Left lung (tissue), 4 donors: ENCODE measurements at regions not wholly inside any gene's neighbourhood (a gene's known extent, or its start where the extent isn't known, plus 50 kb on each side); places are given as distances from the start of the nearest gene placed in this dataset.

ENCODE experiments used
- ATAC-seq: fragments of 200-7000 bp; cut with Tn5 transposase; one replicate; pipeline ENCODE4 v1.9.1; 2020; ENCODE audit warnings: moderate library complexity
- DNase-seq, 4 donors: peaks; one replicate each; pipeline ENCODE4 v3.0.0-alpha.2; 2013 to 2020
- H3K27ac ChIP-seq, 2 donors: fragments of 200-600 bp; sonication (generic) in 1 of 2; one replicate each; pipeline versions ENCODE4 v1.5.0 to v1.8.0; 2020 to 2021
- H3K27me3 ChIP-seq, 2 donors: fragments of 200-600 bp; sonication (generic) in 1 of 2; one replicate each; pipeline versions ENCODE4 v1.5.0 to v1.8.0; 2020 to 2021
- H3K36me3 ChIP-seq, 2 donors: fragments of 200-600 bp; sonication (generic) in 1 of 2; one replicate each; pipeline versions ENCODE4 v1.5.0 to v1.8.0; 2020 to 2021
- H3K4me1 ChIP-seq, 2 donors: fragments of 200-600 bp; one replicate each; pipeline ENCODE4 v1.8.0; 2021
- H3K4me3 ChIP-seq, 2 donors: fragments of 200-600 bp; sonication (generic) in 1 of 2; one replicate each; pipeline versions ENCODE4 v1.5.0 to v1.8.0; 2020 to 2021; ENCODE audit warnings: mild to moderate bottlenecking in 1 of 2
- H3K9me3 ChIP-seq, 2 donors: fragments of 200-600 bp; sonication (generic) in 1 of 2; one replicate each; pipeline versions ENCODE4 v1.5.0 to v1.8.0; 2020 to 2021
- intact Hi-C, 2 donors: fragments of 100-400 bp; cut with DNase I; formaldehyde crosslinking; loops; one replicate each; pipeline versions ENCODE4 v1.11.2 to v1.14.2; 2022
- TF ChIP-seq, protein P1 (sequence below), 2 donors: fragments of 200-600 bp; sonication (generic) in 1 of 2; IDR thresholded peaks; one replicate each; pipeline versions ENCODE4 v1.5.0 to v1.8.0; 2021; ENCODE audit warnings: antibody characterized with exemption in 2 of 2
- donor health status: DM: no; HTN: yes; CAD: no.
- donor health status: DM: no; HTN: no; CAD: no.

DNA sequence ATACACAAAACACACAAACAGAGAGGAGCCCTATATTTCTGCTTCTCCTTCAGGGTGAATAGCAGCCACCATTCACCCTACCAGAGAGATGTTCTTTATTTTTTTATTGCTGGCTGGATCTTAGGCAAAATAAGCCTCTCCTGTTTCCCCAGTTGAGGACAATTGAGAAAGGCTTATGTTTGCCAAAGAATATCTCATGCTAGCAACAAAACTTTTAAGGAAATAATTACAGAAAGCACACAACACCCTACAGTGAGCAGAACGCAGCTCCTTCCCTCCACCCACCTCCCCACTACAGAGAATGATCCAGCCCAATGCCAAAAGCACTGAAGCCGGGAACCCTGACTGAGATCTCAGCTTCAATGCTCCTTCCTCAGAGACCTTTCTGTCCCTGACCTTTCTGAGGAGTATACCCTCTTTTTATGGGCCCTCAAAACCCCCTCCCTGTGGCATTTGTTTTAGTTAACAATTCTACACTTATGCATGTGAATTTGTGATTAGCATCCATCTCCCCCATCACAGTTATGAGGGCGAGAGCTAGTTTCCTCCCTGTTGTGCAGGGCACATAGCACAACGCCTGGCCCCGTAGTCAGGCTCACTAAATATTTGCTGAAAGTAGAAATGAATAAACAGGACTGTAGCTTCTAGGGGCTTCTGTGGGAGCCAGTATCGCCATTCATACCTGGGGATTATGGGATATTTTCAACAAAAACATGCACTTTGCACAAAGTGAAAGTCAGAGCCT lies 491.6 kb upstream of the CDH4 start:
- H3K4me1 ChIP-seq: no peaks in the 10 kb centered on the region
- H3K4me3 ChIP-seq: no peak overlapping the region
- no peaks in the 10 kb centered on the region for H3K27me3 ChIP-seq
- intact Hi-C loops: no loop called here
- no peak for ATAC-seq
- no peak for DNase-seq
- no peaks in the 10 kb centered on the region for H3K9me3 ChIP-seq
- TF ChIP-seq, protein P1, sequence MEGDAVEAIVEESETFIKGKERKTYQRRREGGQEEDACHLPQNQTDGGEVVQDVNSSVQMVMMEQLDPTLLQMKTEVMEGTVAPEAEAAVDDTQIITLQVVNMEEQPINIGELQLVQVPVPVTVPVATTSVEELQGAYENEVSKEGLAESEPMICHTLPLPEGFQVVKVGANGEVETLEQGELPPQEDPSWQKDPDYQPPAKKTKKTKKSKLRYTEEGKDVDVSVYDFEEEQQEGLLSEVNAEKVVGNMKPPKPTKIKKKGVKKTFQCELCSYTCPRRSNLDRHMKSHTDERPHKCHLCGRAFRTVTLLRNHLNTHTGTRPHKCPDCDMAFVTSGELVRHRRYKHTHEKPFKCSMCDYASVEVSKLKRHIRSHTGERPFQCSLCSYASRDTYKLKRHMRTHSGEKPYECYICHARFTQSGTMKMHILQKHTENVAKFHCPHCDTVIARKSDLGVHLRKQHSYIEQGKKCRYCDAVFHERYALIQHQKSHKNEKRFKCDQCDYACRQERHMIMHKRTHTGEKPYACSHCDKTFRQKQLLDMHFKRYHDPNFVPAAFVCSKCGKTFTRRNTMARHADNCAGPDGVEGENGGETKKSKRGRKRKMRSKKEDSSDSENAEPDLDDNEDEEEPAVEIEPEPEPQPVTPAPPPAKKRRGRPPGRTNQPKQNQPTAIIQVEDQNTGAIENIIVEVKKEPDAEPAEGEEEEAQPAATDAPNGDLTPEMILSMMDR (IDR thresholded peaks at IDR 0.05): no peak
- no peaks in the 10 kb centered on the region for H3K36me3 ChIP-seq
- H3K27ac ChIP-seq: no peak overlapping the region

DNA sequence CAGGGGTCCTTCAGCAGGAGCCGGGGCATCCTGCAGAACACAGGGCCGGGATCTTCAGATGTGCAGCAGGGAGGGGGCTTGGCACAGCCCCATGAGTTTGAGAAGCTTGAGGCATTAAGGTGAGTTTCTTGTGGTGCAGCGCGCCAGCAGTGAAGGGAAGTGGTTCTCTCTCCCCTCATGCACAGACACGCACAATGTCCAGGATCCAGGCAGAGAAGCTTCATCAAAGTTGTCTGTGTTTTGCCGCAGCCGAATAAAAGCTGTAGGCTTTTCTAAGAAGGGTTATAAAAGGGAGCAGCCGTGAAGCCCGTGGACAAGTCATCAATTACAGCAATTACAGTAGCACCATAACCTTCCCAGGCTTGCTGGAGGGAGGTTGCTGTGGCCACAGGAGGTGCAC lies 491.0 kb upstream of the CDH4 start:
- ATAC-seq (no peak), DNase-seq (no peak)
- Histone ChIP-seq H3K9me3 (no peaks in the 10 kb centered on the region), H3K27me3 (no peaks in the 10 kb centered on the region), H3K36me3 (no peaks in the 10 kb centered on the region), H3K27ac (no peak overlapping the region), H3K4me1 (no peaks in the 10 kb centered on the region), H3K4me3 (no peak overlapping the region)
- intact Hi-C loops: no loop called here
- TF ChIP-seq, protein P1 (IDR thresholded peaks at IDR 0.05): no peak

DNA sequence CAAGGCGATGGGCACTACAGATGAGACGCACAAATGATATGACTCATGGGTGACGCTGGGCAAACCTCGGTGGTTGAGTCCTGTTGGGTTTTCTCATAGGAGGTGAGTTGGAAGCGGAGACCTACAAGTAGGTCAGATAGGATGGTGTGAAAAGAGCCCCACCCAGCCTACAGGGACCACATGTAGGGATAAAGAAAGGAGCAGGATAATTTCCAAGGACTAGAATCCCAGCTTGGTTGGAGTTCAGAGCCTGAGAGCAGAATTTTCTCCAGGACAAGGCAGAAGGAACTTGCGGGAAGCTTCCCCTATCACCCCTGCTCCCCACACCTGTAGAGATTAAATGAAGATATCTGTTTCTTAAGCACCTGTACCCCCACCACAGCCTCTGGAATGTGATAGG lies 489.7 kb upstream of the CDH4 start:
- no peak overlapping the region for H3K4me3 ChIP-seq
- ATAC-seq (no peak), DNase-seq (no peak)
- H3K27me3 ChIP-seq: no peaks in the 10 kb centered on the region
- no peaks in the 10 kb centered on the region for H3K36me3 ChIP-seq
- H3K4me1 ChIP-seq: no peaks in the 10 kb centered on the region
- H3K27ac ChIP-seq: no peak overlapping the region
- intact Hi-C loops: no loop called here
- H3K9me3 ChIP-seq: no peaks in the 10 kb centered on the region
- TF ChIP-seq, protein P1 (IDR thresholded peaks at IDR 0.05): no peak

DNA sequence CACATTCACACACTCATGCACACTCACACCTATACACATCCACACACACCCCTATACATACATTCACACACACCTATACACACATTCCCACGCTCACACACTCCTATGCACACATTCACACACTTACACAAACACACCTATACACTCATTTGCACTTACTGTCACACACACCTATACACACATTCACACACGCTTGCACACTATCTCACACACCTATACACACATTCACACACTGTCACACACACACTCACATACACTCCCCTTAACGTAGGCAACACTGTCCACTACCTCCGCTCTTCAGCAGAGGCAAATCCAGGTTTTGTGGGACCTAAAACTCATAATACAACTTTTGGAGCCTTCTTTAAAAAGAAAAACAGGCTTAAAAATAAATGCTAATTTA lies 487.7 kb upstream of the CDH4 start:
- no peaks in the 10 kb centered on the region for H3K4me1 ChIP-seq
- no peak for ATAC-seq
- H3K27me3 ChIP-seq: no peaks in the 10 kb centered on the region
- H3K4me3 ChIP-seq: no peak overlapping the region
- TF ChIP-seq, protein P1 (IDR thresholded peaks at IDR 0.05): no peak
- intact Hi-C loops: no loop called here
- DNase-seq: no peak
- peaks cover 0 to under 1% of the 10 kb centered on the region in 2 donors for H3K9me3 ChIP-seq
- no peak overlapping the region for H3K27ac ChIP-seq
- no peaks in the 10 kb centered on the region for H3K36me3 ChIP-seq

DNA sequence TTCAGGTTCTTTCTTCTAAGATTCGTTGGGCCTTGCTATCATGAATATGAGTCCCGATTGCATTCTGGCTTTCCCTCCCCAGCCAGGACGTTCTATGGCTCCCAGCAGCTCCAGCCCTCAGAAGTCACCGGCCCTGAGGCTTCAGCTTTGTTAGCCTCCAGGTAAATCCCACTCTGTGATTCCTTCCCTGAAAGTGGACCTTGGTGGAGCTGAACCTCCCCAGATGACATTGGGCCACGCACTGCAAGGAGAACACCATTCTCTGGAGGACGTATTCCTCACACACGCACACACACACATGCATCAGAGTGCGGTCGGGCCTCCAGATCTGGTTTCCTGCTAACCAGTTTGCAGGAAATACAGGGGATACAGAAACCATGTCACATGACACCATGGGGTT lies 487.3 kb upstream of the CDH4 start:
- DNase-seq (no peak), ATAC-seq (no peak)
- H3K4me1 ChIP-seq: no peaks in the 10 kb centered on the region
- no peaks in the 10 kb centered on the region for H3K27me3 ChIP-seq
- H3K36me3 ChIP-seq: no peaks in the 10 kb centered on the region
- TF ChIP-seq, protein P1 (IDR thresholded peaks at IDR 0.05): no peak
- no peak overlapping the region for H3K27ac ChIP-seq
- peaks cover 0 to 2% of the 10 kb centered on the region in 2 donors for H3K9me3 ChIP-seq
- no peak overlapping the region for H3K4me3 ChIP-seq
- intact Hi-C loops: no loop called here
